Suprapubic skin (tissue), 4 donors: ENCODE measurements at regions not wholly inside any gene's neighbourhood (a gene's known extent, or its start where the extent isn't known, plus 50 kb on each side); places are given as distances from the start of the nearest gene placed in this dataset.

ENCODE experiments used
- EP300 ChIP-seq: sonication (generic); formaldehyde crosslinking; IDR thresholded peaks from one replicate; pipeline ENCODE4 v1.6.1; 2017; ENCODE audit warnings: antibody characterized with exemption
- POLR2A ChIP-seq, 2 donors: fragments of 450-650 bp; IDR thresholded peaks; one replicate each; pipeline ENCODE4 v1.6.1; 2017; ENCODE audit warnings: antibody characterized with exemption in 2 of 2, mild to moderate bottlenecking in 2 of 2, moderate library complexity in 2 of 2
- POLR2AphosphoS5 ChIP-seq, 3 donors: sonication (generic); formaldehyde crosslinking; IDR thresholded peaks; one replicate each; pipeline ENCODE4 v1.6.1; 2017; ENCODE audit warnings: antibody characterized with exemption in 3 of 3
- TF ChIP-seq, protein P1 (sequence below), 2 donors: fragments of 200-600 bp in 1 of 2; fragments of 450-650 bp in 1 of 2; sonication (generic) in 1 of 2; IDR thresholded peaks; one replicate each; pipeline ENCODE4 v1.5.1; 2016 to 2019; ENCODE audit warnings: antibody characterized with exemption in 2 of 2, mild to moderate bottlenecking in 1 of 2, moderate library complexity in 1 of 2

GRCh38 chr10:90372451-90372850 is 485.4 kb downstream of the HTR7 start:
- TF ChIP-seq, protein P1, sequence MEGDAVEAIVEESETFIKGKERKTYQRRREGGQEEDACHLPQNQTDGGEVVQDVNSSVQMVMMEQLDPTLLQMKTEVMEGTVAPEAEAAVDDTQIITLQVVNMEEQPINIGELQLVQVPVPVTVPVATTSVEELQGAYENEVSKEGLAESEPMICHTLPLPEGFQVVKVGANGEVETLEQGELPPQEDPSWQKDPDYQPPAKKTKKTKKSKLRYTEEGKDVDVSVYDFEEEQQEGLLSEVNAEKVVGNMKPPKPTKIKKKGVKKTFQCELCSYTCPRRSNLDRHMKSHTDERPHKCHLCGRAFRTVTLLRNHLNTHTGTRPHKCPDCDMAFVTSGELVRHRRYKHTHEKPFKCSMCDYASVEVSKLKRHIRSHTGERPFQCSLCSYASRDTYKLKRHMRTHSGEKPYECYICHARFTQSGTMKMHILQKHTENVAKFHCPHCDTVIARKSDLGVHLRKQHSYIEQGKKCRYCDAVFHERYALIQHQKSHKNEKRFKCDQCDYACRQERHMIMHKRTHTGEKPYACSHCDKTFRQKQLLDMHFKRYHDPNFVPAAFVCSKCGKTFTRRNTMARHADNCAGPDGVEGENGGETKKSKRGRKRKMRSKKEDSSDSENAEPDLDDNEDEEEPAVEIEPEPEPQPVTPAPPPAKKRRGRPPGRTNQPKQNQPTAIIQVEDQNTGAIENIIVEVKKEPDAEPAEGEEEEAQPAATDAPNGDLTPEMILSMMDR (IDR thresholded peaks at IDR 0.05) = no peak
- TF ChIP-seq POLR2AphosphoS5 (IDR thresholded peaks at IDR 0.05) = no peak
- TF ChIP-seq POLR2A (IDR thresholded peaks at IDR 0.05) = no peak
- TF ChIP-seq EP300 = no peak
